OCI-LY3 (cell line): ENCODE measurements at regions not wholly inside any gene's neighbourhood (a gene's known extent, or its start where the extent isn't known, plus 50 kb on each side); places are given as distances from the start of the nearest gene placed in this dataset.

Experiments
- EZH2phosphoT487 ChIP-seq: fragments of 200-600 bp; shearing (Covaris generic); IDR thresholded peaks from 2 replicates; pipeline ENCODE4 v1.6.1; 2018; ENCODE audit warnings: antibody characterized with exemption, mixed run types, low read depth
- TF ChIP-seq, protein P1 (sequence below): fragments of 200-600, 300-600 bp; sonication (generic); IDR thresholded peaks from 2 replicates; pipeline ENCODE4 v1.5.1; 2014; ENCODE audit warnings: antibody characterized with exemption, low read length, low read depth

DNA sequence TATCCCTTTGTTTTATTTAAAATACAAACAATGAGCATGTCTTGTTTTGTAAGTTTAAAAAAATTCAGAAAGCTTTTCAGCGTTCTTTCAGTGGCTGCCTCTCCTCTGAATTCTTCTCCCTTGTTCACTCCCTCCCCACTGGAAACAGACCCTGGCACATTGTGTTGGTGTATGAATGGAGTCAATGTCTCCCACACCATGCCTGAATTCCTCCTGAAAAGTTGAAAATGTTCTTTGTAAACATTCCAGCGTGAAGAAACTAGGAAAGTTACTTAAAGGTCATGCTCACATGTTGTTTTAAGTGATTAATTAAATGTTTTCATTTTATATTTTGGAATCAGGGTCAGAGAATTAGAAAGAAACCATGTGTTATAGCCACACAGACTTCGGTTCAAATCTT, 136.9 kb upstream of the DYNLRB2 start:
- TF ChIP-seq, protein P1, sequence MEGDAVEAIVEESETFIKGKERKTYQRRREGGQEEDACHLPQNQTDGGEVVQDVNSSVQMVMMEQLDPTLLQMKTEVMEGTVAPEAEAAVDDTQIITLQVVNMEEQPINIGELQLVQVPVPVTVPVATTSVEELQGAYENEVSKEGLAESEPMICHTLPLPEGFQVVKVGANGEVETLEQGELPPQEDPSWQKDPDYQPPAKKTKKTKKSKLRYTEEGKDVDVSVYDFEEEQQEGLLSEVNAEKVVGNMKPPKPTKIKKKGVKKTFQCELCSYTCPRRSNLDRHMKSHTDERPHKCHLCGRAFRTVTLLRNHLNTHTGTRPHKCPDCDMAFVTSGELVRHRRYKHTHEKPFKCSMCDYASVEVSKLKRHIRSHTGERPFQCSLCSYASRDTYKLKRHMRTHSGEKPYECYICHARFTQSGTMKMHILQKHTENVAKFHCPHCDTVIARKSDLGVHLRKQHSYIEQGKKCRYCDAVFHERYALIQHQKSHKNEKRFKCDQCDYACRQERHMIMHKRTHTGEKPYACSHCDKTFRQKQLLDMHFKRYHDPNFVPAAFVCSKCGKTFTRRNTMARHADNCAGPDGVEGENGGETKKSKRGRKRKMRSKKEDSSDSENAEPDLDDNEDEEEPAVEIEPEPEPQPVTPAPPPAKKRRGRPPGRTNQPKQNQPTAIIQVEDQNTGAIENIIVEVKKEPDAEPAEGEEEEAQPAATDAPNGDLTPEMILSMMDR = no peak
- TF ChIP-seq EZH2phosphoT487 = no peak
